Stimulated activated naive CD8-positive, alpha-beta T cell treated with anti-CD3 and anti-CD28 coated beads, Interleukin-15, Interleukin-2, amounts not matched to agents 100 ng/mL and 50 ng/mL, for 24 hours (primary cell): ENCODE measurements at regions not wholly inside any gene's neighbourhood (a gene's known extent, or its start where the extent isn't known, plus 50 kb on each side); places are given as distances from the start of the nearest gene placed in this dataset.

Source experiments
- H3K27ac Mint-ChIP-seq: one replicate; pipeline ENCODE4 v1.8.0; 2021; ENCODE audit warnings: mild to moderate bottlenecking, mixed read lengths
- H3K27me3 Mint-ChIP-seq: one replicate; pipeline ENCODE4 v1.8.0; 2021; ENCODE audit warnings: mixed read lengths
- H3K36me3 Mint-ChIP-seq: one replicate; pipeline ENCODE4 v1.8.0; 2021; ENCODE audit warnings: low read depth, mixed read lengths
- H3K4me1 Mint-ChIP-seq: one replicate; pipeline ENCODE4 v1.8.0; 2021; ENCODE audit warnings: low read depth, mixed read lengths
- H3K4me3 Mint-ChIP-seq: one replicate; pipeline ENCODE4 v1.8.0; 2021; ENCODE audit warnings: mild to moderate bottlenecking, mixed read lengths
- H3K9me3 Mint-ChIP-seq: one replicate; pipeline ENCODE4 v1.8.0; 2021; ENCODE audit warnings: mixed read lengths

DNA sequence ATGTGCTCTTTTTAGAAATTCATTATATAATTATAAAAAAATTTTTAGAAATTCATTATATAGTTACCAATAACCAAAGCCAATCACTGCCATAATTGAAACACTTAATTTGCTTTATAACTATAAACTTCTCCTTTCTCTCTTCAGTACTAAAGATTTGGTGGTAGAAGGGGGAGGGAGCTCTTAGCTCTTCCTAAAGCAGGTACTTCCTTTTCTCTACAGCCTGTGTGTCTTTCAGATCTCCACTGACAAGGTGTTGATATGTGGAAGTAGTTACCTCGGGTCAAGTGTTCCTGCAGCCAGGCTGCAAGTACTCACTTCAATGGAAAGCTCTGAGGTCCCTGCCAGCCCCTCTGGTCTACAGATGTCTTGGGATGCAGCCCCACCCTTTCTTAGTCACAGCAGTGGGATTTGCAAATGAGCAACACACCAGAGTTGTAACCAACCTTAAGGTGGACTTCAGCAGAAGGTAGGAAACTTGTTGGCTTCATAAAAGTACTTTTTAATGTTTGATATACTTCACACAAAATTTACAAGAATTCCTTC, 690.0 kb downstream of the ARHGAP15 start:
- H3K4me1 Mint-ChIP-seq, result no peaks in the 10 kb centered on the region
- no peak overlapping the region for H3K27ac Mint-ChIP-seq

More for the DNA sequence above, 690.0 kb downstream of the ARHGAP15 start:
- H3K27me3 Mint-ChIP-seq, result peaks cover 4% of the 10 kb centered on the region
- H3K4me3 Mint-ChIP-seq, result no peak overlapping the region
- no peaks in the 10 kb centered on the region for H3K9me3 Mint-ChIP-seq
- no peaks in the 10 kb centered on the region for H3K36me3 Mint-ChIP-seq
